Prostate gland (tissue), 1 donor: ENCODE measurements at regions not wholly inside any gene's neighbourhood (a gene's known extent, or its start where the extent isn't known, plus 50 kb on each side); places are given as distances from the start of the nearest gene placed in this dataset.

Experiments used
- POLR2A ChIP-seq: fragments of 450-650 bp; IDR thresholded peaks from one replicate; pipeline ENCODE4 v1.6.1; 2016; ENCODE audit warnings: antibody characterized with exemption, mild to moderate bottlenecking
- POLR2AphosphoS5 ChIP-seq: sonication (generic); formaldehyde crosslinking; IDR thresholded peaks from one replicate; pipeline ENCODE4 v1.6.1; 2017; ENCODE audit warnings: antibody characterized with exemption

GRCh38 chr2:60612033-60612432, 58.6 kb upstream of the BCL11A start:
- TF ChIP-seq POLR2AphosphoS5 = no peak
- TF ChIP-seq POLR2A = no peak
